SK-N-MC (cell line): ENCODE measurements at regions not wholly inside any gene's neighbourhood (a gene's known extent, or its start where the extent isn't known, plus 50 kb on each side); places are given as distances from the start of the nearest gene placed in this dataset.

Source experiments
- EZH2 ChIP-seq: fragments of 200-600 bp; sonication (generic); IDR thresholded peaks from one replicate; pipeline ENCODE4 v1.6.1; 2017; ENCODE audit warnings: antibody characterized with exemption
- FOXP2 ChIP-seq: optimal IDR thresholded peaks from 2 replicates; pipeline ENCODE3; 2011; ENCODE audit warnings: mild to moderate bottlenecking, moderate library complexity; ENCODE audit not compliant: insufficient read depth; ENCODE audit errors: extremely low read length, control extremely low read depth
- POLR2AphosphoS5 ChIP-seq: IDR thresholded peaks from 2 replicates; pipeline ENCODE4 v1.6.1; 2012; ENCODE audit warnings: mild to moderate bottlenecking, low read depth, low read length, borderline replicate concordance

DNA sequence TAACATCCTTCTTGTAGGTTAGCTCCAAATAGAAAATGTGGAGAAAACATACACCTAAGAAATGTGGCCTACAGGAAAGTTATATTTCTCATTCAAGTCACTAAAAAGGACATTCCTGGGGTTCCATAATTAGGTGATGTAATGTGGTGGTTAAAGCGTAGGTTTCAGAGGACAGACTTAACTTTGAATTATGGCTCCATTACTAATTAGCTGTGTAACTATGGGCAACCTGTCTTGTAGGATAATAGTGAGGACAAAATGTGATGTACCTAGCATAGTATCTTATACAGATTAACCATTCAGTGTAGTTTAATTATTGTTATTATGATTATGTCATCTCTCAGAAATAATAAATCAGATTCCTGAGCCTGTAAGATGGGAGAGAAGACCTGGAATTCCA is 602.5 kb downstream of the TSN start:
- TF ChIP-seq POLR2AphosphoS5 (no peak), EZH2 (no peak), FOXP2 (no peak)
